ENCODE measurements at regions not wholly inside any gene's neighbourhood (a gene's known extent, or its start where the extent isn't known, plus 50 kb on each side); places are given as distances from the start of the nearest gene placed in this dataset.
"Not testable (repeated sequence)": the region's sequence is repeated elsewhere in the genome, so short reads cannot be mapped to it uniquely, and the experiment has no call there.

GRCh38 chr2:8138923-8139667 is 542.8 kb upstream of the ID2 start:
- DNase-seq = no peak

- no peak for DNase-seq
These were observed 542.1 kb upstream of the ID2 start for GRCh38 chr2:8139668-8140200.

DNA sequence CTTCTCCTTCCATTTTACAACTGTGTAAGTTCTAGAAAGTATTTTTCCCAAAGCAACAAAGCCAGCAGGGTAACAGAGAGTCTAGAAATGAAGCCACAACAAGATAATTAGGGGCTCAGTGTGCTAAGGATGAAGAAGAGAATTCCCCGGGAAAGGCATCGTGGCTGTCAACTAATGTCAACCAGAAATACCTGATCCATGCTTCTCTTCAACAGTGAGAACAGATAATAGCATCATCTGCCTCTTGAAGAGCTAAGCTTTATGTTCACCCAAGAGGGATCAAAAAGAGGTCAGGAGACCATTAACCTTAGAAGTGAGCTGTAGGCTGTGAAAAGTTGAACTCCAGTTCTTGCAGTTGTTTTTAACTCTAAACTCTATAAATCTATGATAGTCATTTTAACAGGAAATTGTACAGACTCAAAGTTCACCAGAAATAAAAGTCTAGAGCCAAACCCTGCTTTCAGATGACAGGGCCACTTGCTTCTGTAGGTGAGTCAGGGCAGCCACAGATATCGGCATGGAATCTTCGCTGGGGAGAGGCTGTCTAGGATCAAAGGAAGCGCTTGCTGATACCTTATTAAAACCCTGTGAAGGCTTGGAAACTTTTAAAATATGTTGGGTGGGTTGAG is 540.7 kb upstream of the ID2 start:
- DNase-seq = no peak

DNA sequence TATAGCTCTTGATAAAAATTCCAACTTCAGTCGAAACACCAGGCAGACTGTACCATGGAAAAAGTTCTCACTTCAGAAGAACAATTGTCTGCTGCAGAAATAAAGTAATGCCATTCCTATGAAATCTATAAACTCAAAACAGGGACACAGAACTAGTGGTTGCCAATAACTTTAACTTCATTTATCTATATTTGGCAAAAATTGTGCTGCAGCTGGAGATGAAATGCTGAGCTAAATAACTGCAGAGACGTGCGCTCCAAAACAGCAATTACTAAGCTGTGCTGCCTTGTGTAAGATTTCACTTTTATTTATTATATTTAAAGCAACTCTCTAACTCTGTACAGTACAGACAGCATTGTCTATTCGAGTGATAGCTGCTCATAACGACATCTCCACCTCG is 540.1 kb upstream of the ID2 start:
- no peak for DNase-seq

- DNase-seq = no peak
These were observed 539.4 kb upstream of the ID2 start for GRCh38 chr2:8142461-8142860.

DNA sequence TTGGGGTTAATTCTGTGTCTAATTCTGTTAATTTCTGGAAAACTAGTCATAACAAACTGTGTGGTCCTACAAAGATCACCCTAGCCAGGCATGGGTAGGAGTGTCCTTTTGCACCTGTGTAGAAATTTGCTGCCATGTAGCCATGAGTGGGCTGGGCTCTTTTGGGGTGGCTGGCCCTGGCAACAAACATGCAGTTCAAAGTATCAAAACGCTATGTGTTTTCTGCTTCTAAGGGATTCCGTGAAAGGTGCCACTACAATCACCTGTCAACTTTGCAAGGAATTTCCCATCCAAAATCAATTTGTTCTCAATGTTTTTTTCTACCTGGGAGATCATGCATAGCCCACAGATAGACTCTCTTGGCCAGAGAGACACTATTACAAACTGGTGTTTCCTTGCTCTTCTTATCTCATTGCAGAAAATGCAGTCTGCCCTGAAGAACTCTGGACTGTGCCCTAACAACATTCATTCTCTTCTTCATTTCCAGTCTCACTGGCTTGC is 537.7 kb upstream of the ID2 start:
- no peak for DNase-seq

DNA sequence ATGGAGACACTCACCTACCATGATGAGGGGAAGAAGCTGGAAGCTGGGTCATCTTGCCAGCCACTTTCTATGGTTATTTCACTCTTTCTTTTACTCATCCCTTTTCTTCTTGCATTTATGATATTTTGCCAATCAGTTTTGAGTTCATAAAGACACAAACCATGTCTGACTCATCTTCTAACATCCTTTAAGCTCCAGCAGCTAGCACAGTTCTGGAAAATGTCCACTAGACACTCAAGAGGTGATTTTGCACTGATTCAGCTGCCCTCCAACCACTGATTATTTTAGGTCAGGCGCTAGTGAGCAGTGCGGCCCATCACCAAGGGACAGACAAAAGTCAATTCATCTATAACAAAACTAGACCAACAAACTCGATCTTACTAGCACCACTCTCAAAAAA is 537.1 kb upstream of the ID2 start:
- no peak for DNase-seq

- not testable (repeated sequence) for DNase-seq
These were observed 536.5 kb upstream of the ID2 start for GRCh38 chr2:8145375-8145774.

DNA sequence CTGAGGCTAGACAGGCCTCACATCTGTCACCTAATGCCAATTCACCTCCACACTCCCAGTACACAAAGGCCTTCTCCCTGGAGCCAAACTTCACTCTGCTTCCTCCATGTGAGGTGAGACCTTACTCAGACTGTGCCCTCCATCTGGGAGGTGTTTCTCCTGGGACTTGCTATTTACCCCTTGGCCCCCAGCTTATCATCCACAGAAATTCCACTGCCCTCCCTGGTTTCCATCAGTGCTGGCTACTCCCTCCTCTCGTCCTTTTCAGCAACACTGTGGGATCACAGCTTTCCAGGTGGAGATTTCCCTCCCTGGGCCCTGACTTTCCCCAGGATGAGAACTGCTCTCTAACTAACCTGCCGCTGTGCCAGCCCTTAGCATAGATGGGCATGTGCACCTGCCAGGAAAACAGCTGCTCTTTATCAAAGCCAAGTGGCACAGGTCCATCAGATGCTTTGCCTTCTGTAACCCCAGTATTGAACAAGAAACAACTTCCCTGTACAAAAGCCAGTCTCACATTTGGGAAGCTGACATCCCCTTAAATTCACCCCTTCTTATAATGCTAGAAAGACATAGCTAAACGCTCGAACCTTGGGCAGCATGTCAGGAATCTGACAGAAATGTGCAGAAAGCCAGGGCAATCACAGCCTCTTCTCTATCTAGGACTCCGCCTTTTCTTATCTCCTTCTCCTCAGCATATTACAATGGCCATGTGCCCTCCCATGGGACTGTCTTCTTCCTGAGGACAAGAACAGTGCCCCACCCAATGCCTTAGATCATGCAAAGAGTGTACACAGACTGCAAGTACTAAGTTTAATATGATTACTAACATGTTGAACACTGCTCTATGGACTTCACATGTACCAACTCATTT is 535.5 kb upstream of the ID2 start:
- DNase-seq = no peak

- DNase-seq = no peak
These were observed 533.4 kb upstream of the ID2 start for GRCh38 chr2:8148260-8149006.

DNA sequence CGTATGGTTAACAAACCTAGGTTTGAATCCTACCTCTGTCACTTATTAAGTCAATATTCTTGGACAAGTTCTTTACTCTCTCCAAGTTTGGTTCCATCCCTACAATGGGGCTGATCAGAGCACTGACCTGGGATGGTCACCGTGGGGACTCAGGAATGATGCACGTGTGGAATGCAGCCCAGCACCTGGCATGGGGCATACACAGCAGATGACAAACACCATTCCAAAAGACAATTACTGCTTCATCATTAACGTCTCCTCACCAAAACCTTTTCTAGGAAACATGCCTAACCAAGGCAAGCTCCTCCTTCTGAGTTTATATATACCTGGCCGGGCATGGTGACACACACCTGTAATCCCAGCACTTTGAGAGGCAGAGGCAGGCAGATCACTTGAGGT is 532.9 kb upstream of the ID2 start:
- DNase-seq = no peak

- no peak for DNase-seq
These were observed 531.8 kb upstream of the ID2 start for GRCh38 chr2:8149985-8150539.

DNA sequence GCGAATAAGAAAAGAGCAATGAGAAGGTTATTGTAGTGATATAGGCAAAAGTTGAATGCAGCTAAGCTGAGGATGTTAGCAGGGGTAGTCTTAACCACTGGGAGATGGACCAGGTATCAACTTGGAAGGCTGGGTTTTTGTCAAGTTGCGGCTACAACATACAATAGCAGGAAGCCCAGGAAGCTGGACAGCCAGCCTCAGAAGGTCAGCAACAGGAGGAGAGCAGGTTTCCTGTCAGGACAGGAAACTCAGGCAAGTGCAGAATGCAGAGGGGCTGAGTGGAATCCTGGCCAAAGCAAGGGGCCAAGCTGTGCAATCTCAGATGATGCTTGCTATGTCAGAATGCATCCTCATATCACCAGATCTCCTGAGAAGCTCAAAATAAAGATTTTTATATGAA is 530.0 kb upstream of the ID2 start:
- no peak for DNase-seq

DNA sequence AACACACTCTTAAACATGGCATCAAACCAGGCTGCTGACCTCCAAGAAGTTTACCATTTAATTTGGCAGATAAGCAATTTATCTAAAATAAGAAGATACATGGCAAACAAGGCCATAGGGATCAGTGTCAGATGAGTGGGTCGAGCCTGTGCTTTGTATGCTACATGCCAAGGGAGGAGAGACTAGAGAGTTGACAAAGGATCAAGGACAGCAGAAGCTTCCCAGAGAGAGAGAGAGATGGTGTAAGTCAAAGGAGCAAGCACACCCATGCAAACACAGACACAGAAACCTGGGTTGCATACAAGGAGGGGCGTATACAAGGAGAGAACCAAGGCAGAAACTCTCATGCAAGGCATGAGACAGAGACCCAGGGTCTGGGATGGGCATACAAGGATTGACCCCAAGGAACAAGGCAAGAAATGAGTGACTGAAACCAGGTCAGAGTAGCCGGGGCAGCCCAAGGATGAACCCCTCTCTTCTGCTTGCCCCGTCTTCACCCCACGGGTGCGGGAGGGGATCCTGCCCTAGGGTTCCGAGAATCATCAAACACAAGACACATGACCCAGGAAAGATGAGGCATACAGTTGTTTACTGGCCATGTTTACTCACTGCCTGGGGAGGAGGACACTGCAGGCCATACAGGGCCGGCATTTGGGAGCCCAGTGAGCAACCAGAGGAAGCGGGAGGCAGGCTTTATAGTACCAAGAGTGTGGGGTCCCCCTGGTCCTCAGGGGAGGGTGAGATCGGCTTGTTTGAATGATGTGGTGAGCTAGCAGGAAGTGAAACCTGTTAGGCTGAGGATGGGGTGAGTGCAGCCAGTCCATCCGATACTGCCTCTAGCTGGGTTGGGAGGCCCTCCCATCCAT is 529.2 kb upstream of the ID2 start:
- no peak for DNase-seq

DNA sequence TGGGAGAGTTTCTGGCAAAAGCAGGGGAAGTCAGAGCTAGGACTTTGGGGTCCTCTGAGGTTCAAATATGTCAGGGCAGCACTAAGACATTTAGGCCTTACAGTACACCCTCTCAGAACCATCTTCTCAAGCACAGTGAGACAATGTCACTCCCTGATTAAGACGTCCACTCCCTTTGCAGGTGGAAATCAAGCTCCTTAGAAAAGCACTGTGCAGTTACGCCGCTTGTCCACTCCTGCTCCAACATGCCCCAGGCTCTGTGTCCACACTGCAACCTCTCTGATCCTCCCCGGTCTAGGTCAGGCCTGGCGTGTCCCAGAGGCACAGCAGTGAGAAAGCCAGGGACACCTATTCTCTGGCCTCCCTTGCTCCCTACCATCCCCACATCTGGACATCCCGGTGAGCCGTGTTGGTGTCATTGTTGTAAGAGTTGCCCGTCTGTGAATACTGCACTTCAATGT is 528.6 kb upstream of the ID2 start:
- DNase-seq = no peak

DNA sequence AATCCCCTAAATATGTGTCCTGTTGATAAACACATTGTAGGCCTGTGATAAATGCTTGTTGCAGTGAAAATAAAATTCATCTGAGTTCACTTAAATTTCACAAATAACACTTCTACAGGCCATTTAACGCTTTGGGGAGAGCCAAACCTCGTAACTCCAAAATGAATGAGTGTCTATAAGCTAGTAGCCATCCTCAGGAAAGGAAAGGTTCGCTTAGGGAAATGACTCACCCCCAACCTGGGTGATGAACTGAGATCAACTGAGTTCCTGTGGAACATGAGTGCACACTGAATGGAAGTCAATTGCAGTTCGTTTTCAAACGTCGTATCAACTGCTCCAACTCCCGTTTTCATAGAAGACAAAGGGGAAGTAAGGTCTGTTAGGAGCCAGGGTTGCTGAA is 527.6 kb upstream of the ID2 start:
- DNase-seq = no peak

DNA sequence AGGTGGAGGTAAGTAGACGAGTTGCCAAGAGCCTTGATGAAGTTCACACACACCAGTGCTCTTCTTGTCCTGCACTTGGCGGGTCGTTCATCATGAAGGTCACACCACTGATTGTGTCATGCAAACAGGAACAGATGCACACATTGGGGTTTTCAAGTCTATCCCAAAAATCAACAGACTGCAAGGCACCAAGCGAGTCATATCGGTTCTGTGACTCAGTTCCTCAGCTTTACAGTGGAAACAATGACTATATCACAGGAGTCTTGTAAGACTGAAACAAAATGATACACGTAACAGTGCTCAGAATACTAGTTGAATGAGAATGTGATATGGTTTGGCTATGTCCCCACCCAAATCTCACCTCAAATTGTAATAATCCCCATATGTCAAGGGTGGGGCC is 526.9 kb upstream of the ID2 start:
- no peak for DNase-seq

GRCh38 chr2:8157621-8158430 is 524.0 kb upstream of the ID2 start:
- no peak for DNase-seq

GRCh38 chr2:8158711-8159110 is 523.1 kb upstream of the ID2 start:
- DNase-seq = no peak

DNA sequence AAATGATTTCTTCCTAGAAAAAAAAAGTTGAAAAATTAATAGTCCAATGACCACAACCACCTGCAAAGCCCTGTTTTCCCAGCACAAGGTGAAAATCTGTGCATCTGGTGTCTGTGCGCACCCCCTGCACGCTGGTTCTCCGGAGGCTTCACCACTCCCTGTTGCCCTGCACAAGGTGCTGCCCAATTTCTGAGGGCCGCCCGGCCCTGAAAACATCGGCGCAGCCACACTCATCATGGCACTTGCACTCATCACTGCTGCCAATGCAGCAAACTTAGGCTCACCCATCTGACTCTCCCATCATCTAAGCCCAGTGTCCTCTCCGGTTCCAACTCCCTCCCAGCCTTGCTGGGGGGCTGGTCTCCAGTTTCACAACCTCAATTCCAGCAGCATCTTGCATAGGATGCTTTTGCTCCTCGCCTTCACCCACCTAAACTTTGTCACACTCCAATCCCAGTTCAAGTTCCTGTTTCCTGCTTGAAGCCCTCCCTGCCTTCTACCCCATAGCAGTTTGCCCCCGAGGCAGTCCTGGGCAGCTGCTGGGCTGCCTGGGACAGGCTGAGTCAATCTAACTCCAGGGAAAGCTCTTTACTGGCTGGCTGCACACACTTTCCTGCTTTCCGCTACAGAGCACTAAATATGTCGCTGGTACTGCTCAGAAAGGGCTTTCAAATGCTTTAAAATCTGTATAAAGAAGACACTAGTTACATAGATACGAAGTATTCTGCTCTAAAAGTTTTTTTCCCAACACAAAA is 522.5 kb upstream of the ID2 start:
- no peak for DNase-seq
